DND-41 (cell line): ENCODE measurements at regions not wholly inside any gene's neighbourhood (a gene's known extent, or its start where the extent isn't known, plus 50 kb on each side); places are given as distances from the start of the nearest gene placed in this dataset.

Experiments
- ATAC-seq: fragments of 200-7000 bp; cut with Tn5 transposase; 3 replicates; pipeline ENCODE4 v1.9.1; 2021; ENCODE audit warnings: low read depth; ENCODE audit not compliant: insufficient read depth
- DNase-seq: peaks from one replicate; pipeline ENCODE4 v3.0.0-alpha.2; 2020
- H2AFZ ChIP-seq: 2 replicates; pipeline ENCODE4 v1.6.0; 2012; ENCODE audit warnings: low read depth, low read length
- H3K27ac ChIP-seq: 2 replicates; pipeline ENCODE4 v1.5.1; 2012; ENCODE audit warnings: low read length, inconsistent platforms
- H3K27me3 ChIP-seq: fragments of 200-600 bp; sonication (generic); 2 replicates; pipeline ENCODE4 v1.6.0; 2012; ENCODE audit warnings: low read length, mild to moderate bottlenecking, inconsistent platforms; ENCODE audit not compliant: insufficient read depth, poor library complexity
- H3K36me3 ChIP-seq: 2 replicates; pipeline ENCODE4 v1.5.1; 2012; ENCODE audit warnings: low read length, inconsistent platforms; ENCODE audit not compliant: insufficient read depth
- H3K4me1 ChIP-seq: 2 replicates; pipeline ENCODE4 v1.5.1; 2012; ENCODE audit warnings: mild to moderate bottlenecking, low read length; ENCODE audit not compliant: insufficient read depth
- H3K4me2 ChIP-seq: 2 replicates; pipeline ENCODE4 v1.6.0; 2012; ENCODE audit warnings: mild to moderate bottlenecking, moderate library complexity, low read length, inconsistent platforms; ENCODE audit not compliant: insufficient read depth
- H3K4me3 ChIP-seq, 2 experiments: fragments of 200-600 bp in 1 of 2; shearing (Covaris generic) in 1 of 2; 2 replicates each; pipeline ENCODE4 v1.5.1; 2012 to 2016; ENCODE audit warnings: inconsistent platforms in 2 of 2, low read length in 2 of 2, mild to moderate bottlenecking in 2 of 2, low read depth in 1 of 2, moderate library complexity in 1 of 2
- H3K79me2 ChIP-seq: 2 replicates; pipeline ENCODE4 v1.6.0; 2012; ENCODE audit warnings: low read length, inconsistent platforms; ENCODE audit not compliant: insufficient read depth
- H3K9ac ChIP-seq: 2 replicates; pipeline ENCODE4 v1.6.0; 2012; ENCODE audit warnings: low read depth, mild to moderate bottlenecking, inconsistent platforms, low read length, moderate library complexity
- H3K9me3 ChIP-seq: 2 replicates; pipeline ENCODE4 v1.5.1; 2012; ENCODE audit warnings: low read length, moderate library complexity, mild to moderate bottlenecking, inconsistent platforms; ENCODE audit not compliant: insufficient read depth, severe bottlenecking
- H4K20me1 ChIP-seq: 2 replicates; pipeline ENCODE4 v1.6.0; 2012; ENCODE audit warnings: low read length; ENCODE audit not compliant: insufficient read depth
- EZH2 ChIP-seq: IDR thresholded peaks from 3 replicates; pipeline ENCODE4 v1.6.1; 2012; ENCODE audit warnings: borderline replicate concordance, low read depth, mild to moderate bottlenecking, moderate library complexity, low read length, inconsistent platforms; ENCODE audit not compliant: severe bottlenecking
- TF ChIP-seq, protein P1 (sequence below): IDR thresholded peaks from 2 replicates; pipeline ENCODE4 v1.5.1; 2012; ENCODE audit warnings: borderline replicate concordance, low read length, moderate library complexity, mild to moderate bottlenecking; ENCODE audit not compliant: poor library complexity, severe bottlenecking; ENCODE audit errors: extremely low read depth

- H3K36me3 ChIP-seq, result no peaks in the 10 kb centered on the region
- no peak overlapping the region for H3K4me3 ChIP-seq
- no peaks in the 10 kb centered on the region for H3K4me1 ChIP-seq
- no peaks in the 10 kb centered on the region for H3K79me2 ChIP-seq
- TF ChIP-seq, protein P1, sequence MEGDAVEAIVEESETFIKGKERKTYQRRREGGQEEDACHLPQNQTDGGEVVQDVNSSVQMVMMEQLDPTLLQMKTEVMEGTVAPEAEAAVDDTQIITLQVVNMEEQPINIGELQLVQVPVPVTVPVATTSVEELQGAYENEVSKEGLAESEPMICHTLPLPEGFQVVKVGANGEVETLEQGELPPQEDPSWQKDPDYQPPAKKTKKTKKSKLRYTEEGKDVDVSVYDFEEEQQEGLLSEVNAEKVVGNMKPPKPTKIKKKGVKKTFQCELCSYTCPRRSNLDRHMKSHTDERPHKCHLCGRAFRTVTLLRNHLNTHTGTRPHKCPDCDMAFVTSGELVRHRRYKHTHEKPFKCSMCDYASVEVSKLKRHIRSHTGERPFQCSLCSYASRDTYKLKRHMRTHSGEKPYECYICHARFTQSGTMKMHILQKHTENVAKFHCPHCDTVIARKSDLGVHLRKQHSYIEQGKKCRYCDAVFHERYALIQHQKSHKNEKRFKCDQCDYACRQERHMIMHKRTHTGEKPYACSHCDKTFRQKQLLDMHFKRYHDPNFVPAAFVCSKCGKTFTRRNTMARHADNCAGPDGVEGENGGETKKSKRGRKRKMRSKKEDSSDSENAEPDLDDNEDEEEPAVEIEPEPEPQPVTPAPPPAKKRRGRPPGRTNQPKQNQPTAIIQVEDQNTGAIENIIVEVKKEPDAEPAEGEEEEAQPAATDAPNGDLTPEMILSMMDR, result no peak
- no peak for TF ChIP-seq EZH2
- H3K27ac ChIP-seq, result no peak overlapping the region
- H3K27me3 ChIP-seq, result no peaks in the 10 kb centered on the region
- DNase-seq (no peak), ATAC-seq (no peak)
- H3K9me3 ChIP-seq, result no peaks in the 10 kb centered on the region
- no peak overlapping the region for H3K4me2 ChIP-seq
- no peak overlapping the region for H3K9ac ChIP-seq
- H2AFZ ChIP-seq, result no peak overlapping the region
- no peaks in the 10 kb centered on the region for H4K20me1 ChIP-seq
These were observed 70.5 kb upstream of the FAT3 start for GRCh38 chr11:92154110-92154509.

DNA sequence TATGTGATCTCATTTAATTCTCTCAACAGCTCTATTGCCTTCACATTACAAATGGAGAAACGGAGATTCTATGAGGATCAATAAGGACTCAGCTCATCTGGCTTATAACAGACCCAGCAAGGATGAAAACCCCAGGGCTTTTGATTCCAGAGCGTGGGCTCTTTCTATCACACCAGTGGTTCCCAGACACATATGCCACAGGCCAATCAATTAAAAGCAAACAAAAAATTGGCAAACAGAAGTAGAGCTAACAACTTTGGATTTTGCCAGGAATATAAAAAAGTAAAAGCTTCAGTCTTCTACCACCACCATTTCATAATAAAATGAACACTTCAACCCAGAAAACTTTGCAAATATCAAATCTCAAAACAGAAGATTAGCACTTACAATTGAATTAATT lies 71.1 kb upstream of the FAT3 start:
- TF ChIP-seq, protein P1, result no peak
- no peak for TF ChIP-seq EZH2
- DNase-seq, result no peak
- Histone ChIP-seq H3K27me3 (no peaks in the 10 kb centered on the region), H3K4me1 (no peaks in the 10 kb centered on the region), H3K4me3 (no peak overlapping the region), H3K36me3 (no peaks in the 10 kb centered on the region), H3K27ac (no peak overlapping the region), H2AFZ (no peak overlapping the region), H3K9me3 (no peaks in the 10 kb centered on the region), H3K9ac (no peak overlapping the region), H4K20me1 (no peaks in the 10 kb centered on the region), H3K79me2 (no peaks in the 10 kb centered on the region), H3K4me2 (no peak overlapping the region)
- ATAC-seq, result no peak

GRCh38 chr11:92152245-92152644 lies 72.4 kb upstream of the FAT3 start:
- Histone ChIP-seq H3K27me3 (no peaks in the 10 kb centered on the region), H3K4me1 (no peaks in the 10 kb centered on the region), H4K20me1 (no peaks in the 10 kb centered on the region), H3K36me3 (no peaks in the 10 kb centered on the region), H3K9me3 (no peaks in the 10 kb centered on the region), H2AFZ (no peak overlapping the region), H3K4me2 (no peak overlapping the region), H3K79me2 (no peaks in the 10 kb centered on the region), H3K9ac (no peak overlapping the region), H3K27ac (no peak overlapping the region), H3K4me3 (no peak overlapping the region)
- DNase-seq (no peak), ATAC-seq (no peak)
- no peak for TF ChIP-seq EZH2
- TF ChIP-seq, protein P1, result peak; percentile 18

DNA sequence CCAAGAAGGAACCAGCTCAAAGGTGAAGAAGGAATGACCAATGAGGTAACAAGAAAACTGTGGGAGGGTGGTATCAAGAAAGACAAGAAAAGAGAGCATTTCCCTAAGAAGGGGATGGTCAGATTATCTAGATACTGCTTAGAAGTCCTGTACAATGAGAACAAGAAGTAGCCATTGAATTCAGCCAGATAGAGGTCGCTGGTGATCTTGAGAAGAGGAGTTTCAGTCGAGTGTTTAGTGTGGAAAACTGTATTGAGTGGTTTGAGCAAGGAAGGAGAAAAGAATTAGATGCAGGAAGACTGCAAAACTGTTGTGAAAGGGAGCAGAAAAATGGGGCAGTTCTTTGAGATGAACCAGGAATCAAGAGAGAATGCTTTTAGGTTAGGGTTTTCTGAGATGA lies 74.6 kb upstream of the FAT3 start:
- no peak overlapping the region for H3K4me2 ChIP-seq
- H3K36me3 ChIP-seq, result no peaks in the 10 kb centered on the region
- H3K27me3 ChIP-seq, result no peaks in the 10 kb centered on the region
- H4K20me1 ChIP-seq, result no peaks in the 10 kb centered on the region
- H3K4me1 ChIP-seq, result peaks cover 12% of the 10 kb centered on the region
- no peaks in the 10 kb centered on the region for H3K79me2 ChIP-seq
- DNase-seq, result no peak
- no peak overlapping the region for H3K27ac ChIP-seq
- no peak overlapping the region for H3K9ac ChIP-seq
- TF ChIP-seq, protein P1, result no peak
- no peak for TF ChIP-seq EZH2
- no peaks in the 10 kb centered on the region for H3K9me3 ChIP-seq
- no peak overlapping the region for H3K4me3 ChIP-seq
- no peak for ATAC-seq
- no peak overlapping the region for H2AFZ ChIP-seq
